ENCODE measurements at regions not wholly inside any gene's neighbourhood (a gene's known extent, or its start where the extent isn't known, plus 50 kb on each side); places are given as distances from the start of the nearest gene placed in this dataset.

DNA sequence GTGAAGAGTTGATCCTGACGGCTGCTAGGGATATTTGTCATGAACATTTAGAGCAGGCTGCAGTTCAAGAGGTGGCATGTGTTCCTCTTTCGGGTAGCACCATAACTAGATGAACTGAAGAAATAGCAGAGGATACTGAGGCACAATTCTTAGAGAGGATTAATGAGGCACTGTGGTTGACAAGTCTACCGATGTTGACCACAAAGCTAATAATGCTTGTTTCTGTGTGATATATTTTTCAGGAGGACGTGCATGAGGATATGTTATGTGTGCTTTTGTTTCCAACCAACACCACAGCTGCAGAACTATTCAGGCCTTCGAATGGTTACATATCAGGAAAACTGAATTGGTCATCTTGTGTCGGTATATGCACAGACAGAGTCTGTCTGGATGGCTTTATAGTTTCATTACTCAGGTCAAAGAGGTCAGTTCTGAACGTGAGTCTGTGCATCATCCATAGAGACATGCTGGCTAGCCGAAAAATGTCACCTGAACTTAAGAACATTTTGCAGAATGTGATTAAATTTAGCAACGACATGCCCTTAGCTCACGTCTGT is 210.1 kb upstream of the IRS2 start:
- TF ChIP-seq POLR2A (IDR thresholded peaks at IDR 0.05) = no peak
- TF ChIP-seq, protein P1, sequence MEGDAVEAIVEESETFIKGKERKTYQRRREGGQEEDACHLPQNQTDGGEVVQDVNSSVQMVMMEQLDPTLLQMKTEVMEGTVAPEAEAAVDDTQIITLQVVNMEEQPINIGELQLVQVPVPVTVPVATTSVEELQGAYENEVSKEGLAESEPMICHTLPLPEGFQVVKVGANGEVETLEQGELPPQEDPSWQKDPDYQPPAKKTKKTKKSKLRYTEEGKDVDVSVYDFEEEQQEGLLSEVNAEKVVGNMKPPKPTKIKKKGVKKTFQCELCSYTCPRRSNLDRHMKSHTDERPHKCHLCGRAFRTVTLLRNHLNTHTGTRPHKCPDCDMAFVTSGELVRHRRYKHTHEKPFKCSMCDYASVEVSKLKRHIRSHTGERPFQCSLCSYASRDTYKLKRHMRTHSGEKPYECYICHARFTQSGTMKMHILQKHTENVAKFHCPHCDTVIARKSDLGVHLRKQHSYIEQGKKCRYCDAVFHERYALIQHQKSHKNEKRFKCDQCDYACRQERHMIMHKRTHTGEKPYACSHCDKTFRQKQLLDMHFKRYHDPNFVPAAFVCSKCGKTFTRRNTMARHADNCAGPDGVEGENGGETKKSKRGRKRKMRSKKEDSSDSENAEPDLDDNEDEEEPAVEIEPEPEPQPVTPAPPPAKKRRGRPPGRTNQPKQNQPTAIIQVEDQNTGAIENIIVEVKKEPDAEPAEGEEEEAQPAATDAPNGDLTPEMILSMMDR (IDR thresholded peaks at IDR 0.05) = no peak

Data from adrenal gland (tissue), 5 donors.